GM19240 (cell line): ENCODE measurements at regions not wholly inside any gene's neighbourhood (a gene's known extent, or its start where the extent isn't known, plus 50 kb on each side); places are given as distances from the start of the nearest gene placed in this dataset.

Source experiments
- DNase-seq: peaks from one replicate; pipeline ENCODE4 v3.0.0; 2011; ENCODE audit warnings: low spot score; ENCODE audit not compliant: insufficient read length

DNA sequence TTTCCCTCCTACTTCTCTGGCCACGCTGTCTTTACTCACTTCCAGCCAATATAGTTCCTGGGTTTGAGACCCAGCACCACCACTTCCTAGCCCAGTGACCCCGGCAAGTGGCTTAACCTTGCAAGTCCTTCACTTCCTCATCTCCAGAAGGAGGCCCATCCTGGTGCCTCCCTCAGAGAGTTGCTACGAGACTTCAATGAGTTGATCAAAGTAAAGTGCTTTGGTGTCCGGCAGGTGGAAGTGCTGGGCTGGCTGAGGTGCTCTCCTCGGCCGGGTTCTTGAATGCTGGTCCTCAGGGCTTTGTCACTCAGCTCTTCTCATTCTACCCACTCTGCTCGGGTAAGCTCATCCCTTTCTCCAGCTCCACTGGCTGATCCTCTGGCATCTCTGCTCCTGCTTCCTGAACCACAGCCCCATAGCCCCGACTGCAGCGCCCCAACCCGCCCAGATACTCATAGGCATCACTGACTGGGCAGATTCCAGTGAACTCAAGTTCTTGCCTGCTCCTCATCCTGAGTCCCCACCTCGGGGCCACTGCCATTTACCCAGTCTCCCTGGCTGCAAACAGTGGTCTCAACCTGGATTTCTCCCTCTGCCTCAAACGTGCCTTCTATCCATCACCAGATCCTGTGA is 75.8 kb upstream of the WNT4 start:
- DNase-seq: no peak

DNA sequence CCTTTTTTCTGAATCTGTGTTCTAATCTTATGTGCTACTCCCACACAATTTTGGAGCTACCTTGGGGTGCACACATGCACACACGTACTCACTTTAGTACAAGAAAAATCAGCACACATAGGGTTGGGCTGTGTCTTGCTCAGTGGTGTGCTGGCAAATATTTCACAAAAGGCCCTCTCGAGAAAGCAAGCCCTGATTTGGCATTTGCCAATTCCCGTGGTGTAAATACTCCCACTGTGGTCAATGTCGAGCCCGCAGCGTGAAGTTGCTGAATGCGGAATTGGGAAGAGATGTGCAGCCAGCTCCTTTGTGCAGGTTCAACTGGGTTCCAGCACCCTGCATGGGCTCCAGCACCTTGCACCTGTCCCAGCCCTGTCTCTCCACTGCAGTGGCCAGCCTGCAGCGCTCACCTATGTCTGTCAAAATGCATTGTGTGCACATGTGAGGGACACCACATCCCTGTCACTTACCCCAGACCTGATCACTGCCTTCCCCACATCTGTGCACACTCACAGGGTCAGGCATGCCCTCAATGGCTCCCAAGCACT is 78.4 kb upstream of the WNT4 start:
- DNase-seq: no peak

DNA sequence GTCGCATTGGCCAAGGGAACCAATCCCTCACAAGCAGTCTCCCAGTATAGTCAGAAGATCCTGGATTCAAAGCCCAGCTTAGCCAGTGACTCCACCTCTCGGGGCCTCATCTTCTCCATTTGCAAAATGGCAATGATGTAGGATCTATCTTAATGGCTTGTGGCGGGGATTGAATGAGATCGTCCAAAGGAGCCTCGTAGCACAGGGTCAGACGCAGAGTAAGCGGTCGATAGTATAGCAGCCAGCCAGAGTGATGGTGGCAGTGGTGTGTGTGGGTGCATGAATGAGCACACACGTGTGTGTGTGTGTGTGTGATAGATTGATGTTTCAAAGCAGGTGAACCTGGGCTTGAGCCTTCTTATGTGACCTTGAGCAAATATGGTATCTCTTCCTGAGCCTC is 79.8 kb upstream of the WNT4 start:
- DNase-seq: no peak

DNA sequence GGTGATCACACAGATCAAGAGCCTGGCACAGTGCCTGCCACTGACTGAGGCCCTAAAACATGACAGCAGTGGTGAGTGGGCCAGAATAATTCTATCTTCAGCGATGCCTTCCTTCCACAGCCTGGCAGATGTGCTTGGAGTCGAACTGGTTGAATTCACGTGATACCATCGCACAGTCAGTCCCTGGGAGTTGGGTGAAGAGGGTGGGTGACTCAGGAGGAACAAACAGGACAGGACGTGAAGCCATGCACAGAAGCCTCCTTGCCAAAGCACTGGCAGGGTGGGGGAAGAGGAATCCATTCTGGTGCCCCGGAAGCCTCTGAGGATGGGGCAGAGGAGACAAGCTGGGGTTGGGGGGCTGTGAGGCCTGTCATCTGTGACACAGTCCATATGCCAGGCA is 80.3 kb upstream of the WNT4 start:
- no peak for DNase-seq

DNA sequence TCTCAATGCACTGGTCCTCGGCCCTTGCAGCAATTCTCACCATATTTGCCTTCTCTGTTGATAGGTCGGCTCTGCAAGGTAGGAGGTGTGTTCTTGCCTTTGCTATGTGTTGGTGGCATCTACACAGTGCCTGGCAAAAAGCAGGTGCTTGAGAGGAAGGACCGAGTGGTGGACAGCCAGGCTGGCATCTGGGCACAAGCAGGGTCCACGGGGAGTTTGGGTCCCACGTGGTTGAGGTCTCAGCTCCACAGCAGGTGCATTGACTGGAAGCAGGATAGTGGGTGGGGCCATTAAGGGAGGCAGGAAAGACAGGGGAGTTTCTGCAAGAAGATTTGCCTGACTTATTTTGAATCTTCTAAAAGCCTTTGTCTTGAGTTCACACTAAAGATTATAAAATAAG is 81.2 kb upstream of the WNT4 start:
- DNase-seq: no peak

DNA sequence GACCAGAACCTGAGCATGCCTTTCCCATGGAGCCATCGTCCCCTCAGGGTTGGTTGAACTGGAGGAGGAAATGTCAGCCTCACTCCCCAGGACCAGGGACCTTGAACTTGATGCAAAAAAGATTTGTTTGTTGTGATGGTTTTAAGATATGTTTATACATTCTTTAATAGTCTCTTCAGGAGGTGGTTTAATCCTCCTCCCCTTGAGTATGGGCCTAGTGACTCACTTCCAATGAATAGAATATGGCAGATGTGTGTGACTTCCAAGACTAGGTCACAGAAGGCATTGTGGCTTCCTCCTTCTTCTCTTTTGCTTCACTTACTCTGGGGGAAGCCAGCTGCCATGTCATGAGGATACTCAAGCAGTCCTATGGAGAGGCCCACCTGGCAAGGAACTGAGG is 81.7 kb upstream of the WNT4 start:
- no peak for DNase-seq

DNA sequence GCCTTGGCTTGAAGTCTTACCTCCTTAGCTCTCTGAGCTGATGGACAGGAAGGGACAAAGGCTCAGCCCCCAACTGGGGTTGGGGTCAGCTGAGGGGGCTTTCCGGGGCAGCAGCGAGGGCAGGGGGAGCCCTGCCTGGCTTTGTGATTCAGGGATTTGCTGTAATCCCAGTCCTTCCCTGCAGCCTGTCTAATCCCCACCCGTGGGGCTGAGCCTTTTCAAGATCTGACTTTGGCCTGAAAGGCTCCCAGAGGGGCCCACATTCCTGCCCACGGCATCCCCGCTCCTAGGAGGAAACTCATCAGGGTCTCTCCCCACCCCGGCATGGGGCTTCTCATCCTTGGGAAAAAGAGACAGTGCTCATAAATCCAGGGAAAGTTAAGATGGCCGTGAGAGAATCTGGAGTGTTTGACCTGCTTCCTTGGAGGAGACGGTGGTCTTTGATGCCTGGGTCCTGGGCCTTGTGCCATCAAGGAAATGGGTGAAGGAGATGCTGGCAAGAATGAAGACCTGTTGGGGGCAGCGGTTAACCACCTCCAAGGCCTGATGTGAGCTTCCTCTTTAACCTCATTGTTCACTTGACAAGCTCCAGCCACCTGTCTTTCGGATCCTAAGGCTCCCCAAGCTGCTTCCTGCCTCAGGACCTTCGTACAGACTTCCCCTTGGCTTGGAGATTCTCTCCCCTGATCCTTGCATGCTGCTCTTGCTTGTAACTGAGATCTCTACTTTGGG is 83.1 kb upstream of the WNT4 start:
- DNase-seq: no peak

DNA sequence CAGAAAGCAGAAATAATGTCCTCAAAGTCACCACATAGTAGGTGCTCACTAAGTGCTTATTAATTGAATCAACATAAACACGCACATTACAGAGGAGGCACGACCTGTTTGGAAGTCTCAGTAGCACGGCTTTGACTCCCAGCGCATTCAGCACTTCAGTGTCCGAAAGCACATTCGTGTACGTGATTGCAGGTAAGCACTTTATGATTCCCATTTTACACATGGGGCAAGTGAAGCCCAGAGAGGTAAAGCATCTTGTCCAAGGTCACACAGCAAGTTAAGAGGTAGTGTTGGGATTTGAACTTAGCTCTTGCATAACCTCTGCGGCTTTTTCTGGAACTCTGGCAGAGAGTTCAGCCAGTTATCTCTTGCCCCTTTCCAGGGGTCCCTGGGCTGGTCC is 85.2 kb upstream of the WNT4 start:
- no peak for DNase-seq

DNA sequence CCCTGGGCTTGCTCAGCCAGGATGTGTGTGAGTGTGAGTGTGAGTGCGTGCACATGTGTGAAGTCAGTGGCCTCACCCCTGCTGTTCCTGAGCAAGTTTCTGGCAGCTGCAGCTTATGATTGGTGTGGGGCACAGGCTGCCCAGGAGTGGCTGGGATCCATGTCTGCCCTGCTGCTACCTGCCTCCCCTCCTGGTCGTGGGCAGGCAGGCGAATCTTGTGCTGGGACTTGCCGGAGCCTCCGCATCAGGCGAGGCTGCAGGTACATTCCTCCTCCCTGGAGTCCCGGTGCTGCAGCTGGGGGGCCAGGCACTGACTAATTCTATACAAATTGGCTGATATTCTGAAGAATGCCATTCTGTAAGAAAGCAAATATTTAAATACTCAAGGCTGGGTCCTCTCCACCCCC is 85.6 kb upstream of the WNT4 start:
- DNase-seq: no peak

DNA sequence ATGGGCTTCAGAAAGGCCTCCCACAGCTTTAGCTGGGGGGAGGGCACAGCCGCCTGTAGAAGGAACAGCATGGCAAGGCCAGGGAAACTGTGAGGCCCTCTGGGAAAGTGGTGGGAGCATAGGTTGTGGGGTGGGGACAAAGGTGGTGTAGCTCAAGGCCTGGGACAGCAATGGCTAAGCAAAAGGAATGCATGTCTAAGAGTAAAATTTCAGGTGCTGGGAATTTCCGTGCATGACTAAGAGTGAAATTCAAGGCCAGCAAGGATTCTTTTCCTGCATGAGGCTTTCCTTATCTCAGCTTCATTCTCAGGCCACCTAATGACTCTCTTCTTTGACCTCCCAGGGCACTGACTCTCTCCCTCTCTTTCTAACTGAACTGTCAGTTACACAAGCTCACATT is 86.5 kb upstream of the WNT4 start:
- DNase-seq: no peak

DNA sequence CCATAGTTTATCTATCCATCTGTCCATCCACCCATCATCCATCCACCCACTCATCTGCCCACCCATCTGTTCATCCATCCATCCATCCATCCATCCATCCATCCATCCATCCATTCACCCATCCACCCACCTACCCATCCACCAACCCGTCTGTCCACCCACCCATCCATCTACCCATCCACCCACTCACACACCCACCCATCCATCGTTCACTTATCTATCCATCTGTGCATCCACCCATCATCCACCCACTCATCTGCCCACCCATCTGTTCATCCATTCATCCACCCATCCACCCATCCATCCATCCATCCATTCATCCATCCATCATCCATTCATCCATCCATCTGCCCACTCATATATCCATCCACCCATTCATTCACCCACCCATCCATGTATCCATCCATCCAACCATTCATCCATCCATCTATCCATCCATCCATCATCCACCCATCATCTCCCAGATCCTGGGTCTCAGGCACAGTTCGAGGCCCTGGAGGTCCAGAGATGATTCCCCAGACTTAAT is 88.2 kb upstream of the WNT4 start:
- no peak for DNase-seq

DNA sequence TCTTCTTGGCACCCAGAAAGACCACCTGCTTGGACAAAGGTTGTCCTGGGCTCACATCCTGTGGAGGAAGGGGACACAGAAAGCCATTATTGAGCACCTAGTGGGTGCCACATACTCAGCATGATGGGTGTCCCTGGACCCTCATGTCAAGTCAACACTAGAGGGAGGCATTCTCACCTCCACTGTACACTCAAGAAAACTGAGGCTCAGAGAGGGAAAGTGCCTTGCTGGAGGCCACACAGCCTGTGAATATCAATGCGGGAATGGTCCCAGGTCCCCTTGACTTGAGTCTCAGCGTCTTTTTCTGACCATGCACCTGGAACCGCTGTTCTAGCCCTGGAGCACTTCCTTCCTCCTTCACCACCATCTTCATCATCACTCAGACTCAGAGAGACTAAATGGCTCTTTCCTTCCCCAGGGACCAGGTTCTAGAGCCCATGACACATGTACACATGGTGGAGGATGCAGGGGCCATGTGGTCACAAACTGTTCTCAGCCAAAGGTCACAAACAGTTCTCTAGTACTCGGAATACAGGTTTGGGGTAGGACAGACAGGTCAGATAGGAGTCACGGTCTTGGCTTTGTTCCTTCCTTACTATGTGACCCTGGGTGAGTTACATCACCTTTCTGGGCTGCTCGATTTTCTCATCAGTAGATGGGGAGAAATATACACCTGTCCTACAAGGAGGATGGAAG is 89.2 kb upstream of the WNT4 start:
- DNase-seq: no peak

DNA sequence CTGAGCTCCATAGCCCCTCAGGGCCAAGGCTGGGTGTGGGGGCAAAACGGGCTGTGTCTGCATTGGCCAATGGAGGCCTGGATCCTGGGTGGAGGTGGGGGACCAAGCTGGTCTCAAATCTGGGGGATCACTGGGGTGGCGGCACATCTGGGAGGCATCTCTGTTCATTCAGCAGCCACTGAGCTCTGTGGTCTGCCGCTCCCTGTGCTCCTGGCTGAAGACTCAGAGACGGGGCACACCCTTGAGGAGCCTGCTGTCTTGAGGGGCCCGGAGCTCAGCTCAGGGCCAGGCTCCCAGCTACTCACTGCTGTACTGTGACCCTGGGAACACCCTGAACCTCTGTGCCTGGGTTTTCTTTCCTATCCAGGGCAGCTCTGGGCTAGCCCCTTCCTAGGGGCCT is 90.3 kb upstream of the WNT4 start:
- DNase-seq: no peak

DNA sequence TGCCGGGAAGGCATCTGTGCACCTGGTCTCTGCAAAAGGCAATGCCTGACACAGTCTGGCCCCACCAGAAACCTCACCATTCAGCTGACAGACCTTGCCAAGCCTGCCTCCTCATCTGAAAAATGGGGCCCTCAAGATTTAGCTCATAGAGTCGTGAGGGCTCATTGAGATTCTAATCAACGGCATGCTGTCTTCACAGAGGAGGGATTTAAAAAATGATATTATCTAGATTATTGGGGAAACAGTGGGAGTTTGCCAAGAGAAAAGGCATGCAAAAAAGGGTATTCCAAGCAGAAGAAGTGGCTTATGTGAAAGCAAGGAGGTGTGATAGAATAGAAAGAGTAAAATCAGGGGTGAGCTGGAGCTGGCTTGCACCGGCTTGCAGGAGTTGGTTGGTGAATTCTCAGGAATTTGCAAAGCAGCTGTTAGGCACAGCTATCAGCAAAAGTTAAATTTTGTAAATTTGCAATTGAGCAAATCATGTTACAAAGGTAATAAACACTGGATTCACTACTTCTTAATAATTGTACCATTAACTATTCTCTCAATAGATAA is 91.7 kb upstream of the WNT4 start:
- DNase-seq: no peak

DNA sequence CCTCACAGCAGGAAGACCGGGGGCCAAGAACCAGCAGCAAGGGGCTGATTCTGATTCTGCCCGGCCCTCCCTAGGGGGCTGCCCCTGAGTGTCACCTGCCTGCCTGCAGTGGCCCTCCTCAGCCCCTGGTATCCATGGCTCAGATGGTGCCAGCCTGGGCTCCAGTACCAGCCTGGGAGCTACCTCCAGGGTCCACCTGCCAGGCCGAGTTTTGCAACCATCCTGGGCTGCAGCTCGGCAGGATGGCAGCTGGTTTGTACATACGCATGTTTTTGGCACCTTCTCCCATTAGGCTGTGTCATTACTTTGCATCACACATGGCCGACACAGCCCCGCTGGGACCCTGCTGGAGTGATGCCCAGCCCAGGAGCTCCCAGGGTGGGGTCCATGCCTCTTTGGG is 93.3 kb upstream of the WNT4 start:
- no peak for DNase-seq

DNA sequence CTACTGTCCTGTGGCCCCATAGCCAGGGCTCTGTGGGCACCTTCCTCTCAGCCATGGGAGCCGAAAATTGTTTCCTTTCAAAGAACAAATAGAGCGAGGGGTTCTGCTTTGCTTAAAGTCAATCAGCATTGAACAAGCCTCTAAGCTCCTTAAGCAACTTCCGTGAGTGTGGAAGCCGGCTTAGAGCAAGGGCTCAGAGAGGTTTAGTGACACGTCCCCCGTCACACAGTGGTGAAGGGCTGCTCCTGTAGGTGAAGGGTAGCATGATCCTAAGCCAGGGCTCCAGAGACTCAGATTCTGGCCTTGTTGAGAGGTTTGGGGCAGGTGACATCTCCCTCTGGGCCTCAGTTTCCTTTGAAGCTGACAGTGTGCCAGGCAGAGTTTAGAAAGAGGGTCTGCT is 94.0 kb upstream of the WNT4 start:
- no peak for DNase-seq

DNA sequence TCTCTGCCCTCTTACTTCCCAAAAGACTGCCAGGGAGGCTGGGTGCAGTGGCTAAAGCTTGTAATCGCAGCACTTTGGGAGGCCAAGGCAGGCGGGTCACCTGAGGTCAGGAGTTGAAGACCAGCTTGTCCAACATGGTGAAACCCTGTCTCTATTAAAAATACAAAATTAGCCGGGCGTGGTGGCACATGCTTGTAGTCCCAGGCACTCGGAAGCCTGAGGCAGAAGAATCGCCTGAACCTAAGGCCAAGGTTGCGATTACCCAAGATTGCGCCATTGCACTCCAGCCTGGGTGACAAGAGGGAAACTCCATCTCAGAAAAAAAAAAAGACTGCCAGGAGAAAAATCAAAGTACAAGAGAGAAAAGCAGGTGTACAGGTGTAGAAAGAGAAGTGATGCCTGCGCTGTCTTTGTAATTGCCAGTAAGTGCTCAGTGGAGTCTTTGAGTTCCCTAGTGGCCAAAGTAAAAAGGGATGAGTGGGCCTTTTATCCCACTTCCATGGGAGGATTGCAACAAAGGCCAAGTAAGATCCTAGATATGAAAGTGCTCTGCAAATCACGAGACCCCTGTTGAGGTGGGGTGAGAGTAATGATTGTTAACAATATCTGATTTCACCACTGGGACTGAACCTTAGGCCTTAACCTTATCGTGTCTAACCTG is 94.7 kb upstream of the WNT4 start:
- DNase-seq: no peak

DNA sequence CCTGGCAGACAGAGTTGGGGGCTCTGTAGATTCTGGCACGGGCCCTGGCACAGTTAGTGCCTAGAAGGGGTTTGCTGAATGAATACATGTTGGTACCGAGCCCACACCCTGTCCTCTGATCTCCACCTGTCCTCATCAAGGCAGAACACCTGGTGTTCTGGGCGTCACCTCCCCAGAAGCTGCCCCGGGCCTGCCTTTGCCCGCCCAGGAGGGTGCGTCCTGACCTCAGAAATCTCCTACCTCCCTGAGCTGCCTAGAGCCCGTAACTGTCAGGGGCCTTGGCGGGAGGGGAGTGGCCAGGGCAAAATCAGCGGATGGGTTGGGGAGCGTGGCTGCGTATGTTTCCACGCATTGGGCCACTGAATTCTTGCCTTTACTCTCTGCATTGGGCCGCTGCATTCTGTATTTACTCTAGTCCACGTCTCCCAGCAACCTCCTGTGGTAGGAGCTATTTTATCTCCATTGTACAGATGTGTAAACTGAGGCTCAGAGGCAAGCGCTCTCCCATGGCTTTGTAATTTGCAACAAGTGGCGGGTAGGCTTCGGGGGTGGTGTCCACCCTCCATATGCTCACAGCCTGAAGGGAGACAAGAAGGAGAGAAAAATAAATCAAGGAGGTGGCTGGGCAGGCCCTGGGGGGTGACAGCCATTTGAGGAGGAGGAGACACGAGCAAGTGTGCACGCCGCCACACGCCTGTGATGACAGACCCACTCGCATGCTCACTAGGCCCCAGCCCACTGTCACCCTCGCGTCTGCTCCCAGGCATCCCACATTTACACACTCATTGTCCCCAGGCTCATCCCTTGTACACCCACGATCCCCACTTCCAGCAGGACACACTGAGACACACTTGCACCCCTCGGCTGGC is 95.7 kb upstream of the WNT4 start:
- no peak for DNase-seq

DNA sequence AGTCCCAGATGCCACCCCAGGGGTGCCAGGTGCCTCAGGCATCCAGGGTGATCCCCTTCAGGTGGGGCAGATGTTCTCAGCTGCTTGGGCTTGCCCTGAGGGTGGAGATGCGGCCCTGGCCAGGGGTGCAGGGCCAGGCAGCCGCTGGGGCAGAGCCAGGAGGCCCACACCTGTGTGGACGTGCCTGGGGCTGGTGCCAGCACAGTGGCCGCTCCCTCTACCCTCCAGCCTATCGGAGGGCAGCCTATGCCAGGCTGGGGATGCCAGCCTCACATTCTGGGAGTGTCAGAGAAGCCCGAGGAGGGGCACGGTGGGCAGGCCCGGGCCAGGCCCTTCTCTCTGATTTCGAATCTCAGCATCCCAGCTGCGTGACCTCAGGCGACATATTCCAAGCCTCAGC is 96.5 kb upstream of the WNT4 start:
- no peak for DNase-seq

DNA sequence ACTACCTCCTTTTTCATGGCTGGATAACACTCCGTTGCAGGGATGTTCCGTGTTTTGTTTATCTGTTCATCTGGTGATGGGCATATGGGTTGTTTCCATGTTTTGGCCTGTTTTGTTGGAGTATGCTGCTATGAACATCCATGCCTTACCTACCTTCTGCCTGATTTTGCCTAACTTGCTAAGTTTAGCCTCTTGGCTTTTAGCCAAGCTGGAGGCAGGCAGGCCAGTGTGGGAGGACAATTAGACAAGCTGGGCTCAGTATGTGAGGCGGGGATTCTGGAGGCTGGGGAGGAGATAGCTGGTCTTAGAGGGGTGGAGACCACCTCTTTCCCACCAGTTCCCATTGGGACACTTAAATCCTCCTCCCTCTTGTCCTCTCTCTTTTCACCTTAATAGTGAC is 98.4 kb upstream of the WNT4 start:
- no peak for DNase-seq

DNA sequence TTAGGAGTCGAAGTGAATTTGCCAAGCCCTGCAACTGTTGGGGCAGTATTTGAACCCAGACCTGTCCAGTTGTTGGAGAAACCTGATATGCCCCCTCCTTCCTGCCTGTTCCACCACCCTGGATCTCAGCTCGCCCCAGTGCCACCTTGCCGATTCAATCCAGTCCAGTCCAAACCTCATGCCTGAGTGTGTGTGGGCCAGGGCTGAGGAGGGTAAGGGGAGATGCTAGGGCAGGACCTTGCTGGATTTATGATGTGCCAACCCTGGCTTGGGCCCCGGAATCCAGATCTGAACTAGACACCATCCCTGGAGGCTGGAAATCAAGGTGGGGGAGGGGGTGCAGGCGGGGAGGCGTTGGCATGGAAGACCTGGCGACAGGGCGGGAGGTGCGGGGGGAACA is 98.9 kb upstream of the WNT4 start:
- no peak for DNase-seq
